MG63 (cell line): ENCODE measurements at regions not wholly inside any gene's neighbourhood (a gene's known extent, or its start where the extent isn't known, plus 50 kb on each side); places are given as distances from the start of the nearest gene placed in this dataset.
"Not testable (repeated sequence)": the region's sequence is repeated elsewhere in the genome, so short reads cannot be mapped to it uniquely, and the experiment has no call there.

ENCODE experiments used
- DNase-seq: peaks from one replicate; pipeline ENCODE4 v3.0.0-alpha.2; 2020
- H3K27me3 ChIP-seq: fragments of 250-450 bp; sonication (Bioruptor Pico); 2 replicates; pipeline ENCODE4 v1.5.1; 2020; ENCODE audit warnings: mild to moderate bottlenecking, moderate library complexity
- H3K36me3 ChIP-seq: fragments of 250-450 bp; sonication (Bioruptor Pico); 2 replicates; pipeline ENCODE4 v1.5.1; 2020; ENCODE audit warnings: mild to moderate bottlenecking, moderate library complexity
- H3K4me3 ChIP-seq: fragments of 250-450 bp; sonication (Bioruptor Pico); 2 replicates; pipeline ENCODE4 v1.5.1; 2020; ENCODE audit warnings: mild to moderate bottlenecking, moderate library complexity
- H3K9me3 ChIP-seq: fragments of 250-450 bp; sonication (Bioruptor Pico); 2 replicates; pipeline ENCODE4 v1.5.1; 2020; ENCODE audit warnings: mild to moderate bottlenecking, moderate library complexity

DNA sequence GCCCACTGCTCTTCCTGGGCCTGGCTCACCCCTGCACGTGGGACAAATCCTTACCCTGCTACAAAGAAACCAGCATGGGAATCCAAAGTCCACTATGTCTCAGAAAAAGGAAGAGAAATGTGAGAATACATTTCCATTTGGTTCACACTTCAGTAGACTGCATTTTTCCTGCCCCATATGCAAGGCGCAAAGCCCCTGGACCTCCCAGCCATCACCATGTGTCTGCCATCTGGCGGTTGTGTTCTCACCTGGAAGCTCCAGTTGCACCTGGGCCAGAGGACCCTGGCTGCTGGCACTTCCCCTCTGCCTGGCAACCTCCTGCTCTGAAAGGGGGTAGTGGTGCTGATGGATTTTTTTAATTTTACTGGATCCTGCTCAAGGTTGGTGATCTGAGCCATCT is 86.0 kb downstream of the TRIM43 start:
- H3K27me3 ChIP-seq, H3K36me3 ChIP-seq, H3K9me3 ChIP-seq, H3K4me3 ChIP-seq, DNase-seq: not testable (repeated sequence)

- DNase-seq, H3K4me3 ChIP-seq, H3K27me3 ChIP-seq, H3K36me3 ChIP-seq, H3K9me3 ChIP-seq: not testable (repeated sequence)
Observed at GRCh38 chr2:95681158-95681557, 89.4 kb downstream of the TRIM43 start.

DNA sequence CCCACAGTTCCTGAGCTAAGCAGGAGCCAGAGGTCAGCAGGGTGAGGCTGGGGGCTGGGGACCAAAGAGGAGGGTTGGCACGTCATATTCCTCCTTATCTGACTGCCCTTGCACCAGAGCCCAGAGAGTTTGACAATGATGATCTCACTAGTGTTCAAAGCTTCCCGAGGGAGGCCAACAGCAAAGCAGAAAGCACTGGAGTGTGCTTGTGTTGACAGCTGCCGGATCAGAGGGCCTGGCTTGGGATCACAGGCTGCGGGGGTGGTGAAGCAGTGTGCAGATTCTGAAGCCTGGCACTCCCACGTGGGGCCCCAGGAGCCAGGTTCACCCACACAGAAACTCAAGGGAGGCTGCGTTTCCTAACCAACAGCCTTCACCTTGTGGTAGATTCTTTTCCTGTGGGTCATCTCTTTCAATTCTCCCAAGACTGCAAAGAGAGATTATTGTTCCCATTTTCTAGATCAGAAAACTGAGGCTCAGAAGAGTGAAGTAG is 89.8 kb downstream of the TRIM43 start:
- not testable (repeated sequence) for H3K27me3 ChIP-seq, H3K4me3 ChIP-seq, H3K36me3 ChIP-seq, H3K9me3 ChIP-seq
- DNase-seq: peak; percentile 23

DNA sequence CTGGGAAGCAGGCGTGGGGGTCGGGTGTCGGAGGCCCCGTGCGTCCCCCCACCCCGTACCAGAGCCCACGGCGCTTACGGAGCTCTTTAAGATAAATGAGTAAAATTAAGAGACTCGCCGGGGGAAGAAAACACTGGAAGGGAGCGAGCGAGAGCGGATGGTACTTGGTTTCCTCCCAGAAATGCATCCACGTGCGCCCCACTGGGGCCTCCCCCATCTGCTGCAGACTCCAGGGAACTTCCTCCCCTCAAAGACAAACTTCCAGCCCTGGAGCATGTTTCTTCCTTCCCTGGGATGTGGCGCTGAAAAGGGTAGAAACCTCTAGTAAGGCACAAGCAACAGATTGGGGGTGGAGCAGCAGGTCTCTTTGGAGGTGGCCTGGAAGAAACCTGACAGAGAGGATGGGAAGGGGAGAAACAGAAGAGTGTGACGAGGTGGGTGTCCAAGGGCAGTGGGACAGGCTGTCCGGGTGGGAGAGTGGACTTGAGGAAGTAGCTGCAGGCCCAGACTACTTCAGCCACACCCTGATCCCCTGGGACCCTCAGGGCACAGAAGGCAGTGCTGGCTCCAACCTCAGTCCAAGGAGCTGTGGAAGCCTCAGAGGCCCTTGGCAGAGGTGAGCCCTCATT is 91.2 kb downstream of the TRIM43 start:
- DNase-seq: peak; percentile 22
- H3K9me3 ChIP-seq, H3K36me3 ChIP-seq, H3K27me3 ChIP-seq: not testable (repeated sequence)
- H3K4me3 ChIP-seq: peak overlapping the region; percentile 52

DNA sequence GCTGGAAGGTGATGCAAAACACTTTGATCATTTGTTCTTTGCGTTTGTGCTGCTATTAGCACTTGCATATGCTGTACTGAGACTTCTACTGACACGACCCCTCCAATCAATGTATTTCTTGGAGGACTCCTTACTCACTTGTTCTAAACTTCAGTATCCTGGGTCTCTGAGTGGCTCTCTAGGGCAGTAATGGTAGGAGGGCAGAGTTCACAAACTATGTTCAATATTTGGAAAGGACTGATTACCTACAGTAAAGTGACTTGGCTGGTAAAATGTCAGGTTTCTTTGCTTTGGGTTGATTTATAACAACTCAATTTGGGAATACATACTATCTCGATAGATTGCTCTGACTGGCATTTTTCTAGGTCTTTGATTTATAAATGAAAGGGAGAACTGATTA is 93.7 kb downstream of the TRIM43 start:
- Histone ChIP-seq H3K9me3 (peaks cover 3% of the 10 kb centered on the region; the same call in 1 of the 2 replicates), H3K36me3 (no peaks in the 10 kb centered on the region), H3K4me3 (no peak overlapping the region), H3K27me3 (no peaks in the 10 kb centered on the region)
- no peak for DNase-seq

DNA sequence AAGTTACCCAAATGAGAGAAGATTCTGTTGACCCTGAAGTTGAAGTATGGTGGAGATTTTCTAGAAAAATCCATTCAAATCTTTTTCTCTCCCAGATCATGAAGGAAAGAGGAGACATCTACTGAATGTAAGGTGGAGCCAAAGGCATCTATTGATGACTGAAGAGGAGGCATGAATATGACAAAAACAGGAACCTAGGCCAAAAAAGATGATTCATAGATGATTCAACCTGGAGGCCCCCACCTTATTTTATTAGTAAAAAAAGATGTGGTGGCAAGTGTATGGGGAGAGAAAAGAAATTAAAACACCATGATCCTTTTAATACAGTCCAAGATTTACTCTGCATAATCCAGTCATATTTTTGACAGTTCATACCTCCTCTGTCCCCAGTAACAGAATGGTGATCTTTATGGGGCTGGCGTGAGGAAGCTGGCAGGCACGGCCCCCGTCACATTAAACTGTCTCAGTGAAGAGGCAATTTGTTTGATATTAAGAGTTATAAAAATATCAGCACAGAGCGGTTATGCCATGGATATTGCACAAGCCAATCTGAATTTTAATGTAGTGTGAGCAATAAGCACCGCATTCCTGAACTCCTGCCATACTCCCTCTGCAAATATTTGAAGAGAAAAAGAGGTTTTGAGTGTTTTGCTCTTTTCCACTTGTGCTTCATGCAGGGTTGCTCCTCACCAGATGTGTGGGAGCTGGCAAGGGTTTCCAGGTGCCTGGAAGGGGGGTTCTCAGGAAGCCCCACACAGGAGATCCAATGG is 94.4 kb downstream of the TRIM43 start:
- DNase-seq: peak; percentile 46

GRCh38 chr2:95687852-95688251 is 96.1 kb downstream of the TRIM43 start:
- not testable (repeated sequence) for H3K36me3 ChIP-seq, H3K27me3 ChIP-seq, H3K4me3 ChIP-seq, H3K9me3 ChIP-seq
- peak; percentile 27 for DNase-seq

More for the DNA sequence above, 94.4 kb downstream of the TRIM43 start:
- H3K9me3 ChIP-seq, H3K4me3 ChIP-seq, H3K27me3 ChIP-seq, H3K36me3 ChIP-seq: not testable (repeated sequence)

DNA sequence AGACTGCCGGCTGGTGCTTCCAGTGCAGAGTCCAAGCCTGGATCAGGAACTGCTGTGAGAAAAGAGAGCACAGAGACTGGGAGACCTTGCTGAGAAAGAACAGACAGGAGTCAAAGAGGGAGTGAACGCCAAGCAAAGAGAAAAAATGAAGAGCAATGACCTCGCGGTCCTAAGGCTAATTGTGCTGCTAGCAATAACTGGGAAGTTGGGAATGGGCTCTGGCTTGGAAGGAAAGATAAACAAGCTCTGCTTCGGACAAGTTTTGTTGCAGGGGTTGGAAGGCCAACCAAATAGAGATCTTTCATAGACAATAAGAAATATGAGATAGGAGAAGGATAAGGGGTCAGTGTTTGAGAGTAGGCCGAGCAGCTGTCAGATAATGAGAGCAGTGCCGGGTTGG is 99.4 kb downstream of the TRIM43 start:
- not testable (repeated sequence) for H3K4me3 ChIP-seq, H3K36me3 ChIP-seq, H3K27me3 ChIP-seq, H3K9me3 ChIP-seq, DNase-seq

- not testable (repeated sequence) for H3K36me3 ChIP-seq, H3K27me3 ChIP-seq, H3K9me3 ChIP-seq, H3K4me3 ChIP-seq, DNase-seq
Observed at GRCh38 chr2:95693071-95693846, 101.5 kb downstream of the TRIM43 start.

DNA sequence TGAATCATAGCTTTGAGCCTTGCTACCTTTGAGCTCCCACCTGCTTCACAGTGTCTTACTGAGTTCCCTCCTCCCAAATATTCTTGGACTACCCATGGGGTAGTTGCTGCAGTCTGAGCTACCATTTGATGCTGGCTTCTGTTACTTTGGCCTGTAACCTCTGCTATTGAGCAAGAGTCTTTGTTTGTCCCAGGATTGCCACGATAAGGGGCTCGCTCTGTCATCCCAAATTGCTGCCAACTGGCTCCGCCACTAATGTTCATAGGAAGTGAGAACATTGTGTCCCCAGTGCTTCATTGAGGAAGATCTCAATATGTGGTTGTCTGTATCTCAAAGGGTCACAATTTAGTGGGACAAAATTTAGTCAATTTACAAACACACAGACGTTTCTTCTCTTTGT is 103.8 kb downstream of the TRIM43 start:
- no peaks in the 10 kb centered on the region for H3K27me3 ChIP-seq
- DNase-seq: no peak
- no peak overlapping the region for H3K4me3 ChIP-seq
- H3K9me3 ChIP-seq: no peaks in the 10 kb centered on the region
- H3K36me3 ChIP-seq: no peaks in the 10 kb centered on the region

- no peaks in the 10 kb centered on the region for H3K36me3 ChIP-seq
- no peak overlapping the region for H3K4me3 ChIP-seq
- H3K27me3 ChIP-seq: no peaks in the 10 kb centered on the region
- DNase-seq: no peak
- no peaks in the 10 kb centered on the region for H3K9me3 ChIP-seq
Observed at GRCh38 chr2:95698146-95698545, 106.3 kb downstream of the TRIM43 start.

- not testable (repeated sequence) for H3K9me3 ChIP-seq, DNase-seq, H3K27me3 ChIP-seq, H3K4me3 ChIP-seq, H3K36me3 ChIP-seq
Observed at GRCh38 chr2:95699201-95700184, 107.7 kb downstream of the TRIM43 start.

DNA sequence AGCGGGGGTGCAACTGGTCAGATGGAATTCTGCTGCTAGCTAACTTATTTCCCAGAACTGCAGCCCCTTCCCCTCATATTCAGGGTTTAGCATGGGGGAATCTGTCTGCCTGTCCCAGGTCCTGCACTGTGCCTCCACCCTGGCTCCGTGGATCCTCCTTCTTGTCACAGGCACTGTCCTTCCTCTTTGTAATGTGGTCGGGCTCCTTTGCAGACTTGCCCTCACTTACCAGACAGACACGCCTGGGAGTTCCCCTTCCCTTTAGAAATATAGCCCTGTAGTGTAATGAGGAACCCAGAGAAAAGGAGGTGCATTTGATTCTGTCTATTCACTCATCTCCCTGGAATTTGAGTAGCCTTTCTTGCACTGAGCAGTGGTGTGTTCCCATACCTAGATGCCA is 108.7 kb downstream of the TRIM43 start:
- Histone ChIP-seq H3K36me3 (no peaks in the 10 kb centered on the region), H3K9me3 (no peaks in the 10 kb centered on the region), H3K27me3 (no peaks in the 10 kb centered on the region), H3K4me3 (no peak overlapping the region)
- DNase-seq: no peak

- Histone ChIP-seq H3K4me3 (no peak overlapping the region), H3K27me3 (no peaks in the 10 kb centered on the region), H3K36me3 (no peaks in the 10 kb centered on the region), H3K9me3 (no peaks in the 10 kb centered on the region)
- no peak for DNase-seq
Observed at GRCh38 chr2:95702471-95702870, 110.7 kb downstream of the TRIM43 start.

DNA sequence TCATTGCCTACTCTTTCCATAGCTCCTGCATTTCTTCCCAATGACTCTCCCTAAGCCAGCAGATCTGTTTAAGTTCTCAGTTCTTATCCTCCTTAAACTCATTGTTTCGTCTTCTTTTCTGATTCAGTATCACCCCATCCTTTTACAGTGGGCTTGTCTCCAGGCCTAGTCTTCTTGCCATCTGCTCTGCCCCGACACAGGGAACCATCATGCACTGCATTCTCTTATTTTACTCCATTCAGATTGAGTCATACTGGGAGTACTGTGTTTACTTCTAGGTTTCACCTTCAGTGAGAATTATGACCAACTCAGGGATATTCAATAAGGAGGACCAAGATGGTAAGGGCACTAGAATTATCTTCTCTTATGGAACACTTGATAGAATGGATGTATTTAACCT is 115.4 kb downstream of the TRIM43 start:
- not testable (repeated sequence) for H3K27me3 ChIP-seq, DNase-seq, H3K4me3 ChIP-seq, H3K36me3 ChIP-seq, H3K9me3 ChIP-seq

DNA sequence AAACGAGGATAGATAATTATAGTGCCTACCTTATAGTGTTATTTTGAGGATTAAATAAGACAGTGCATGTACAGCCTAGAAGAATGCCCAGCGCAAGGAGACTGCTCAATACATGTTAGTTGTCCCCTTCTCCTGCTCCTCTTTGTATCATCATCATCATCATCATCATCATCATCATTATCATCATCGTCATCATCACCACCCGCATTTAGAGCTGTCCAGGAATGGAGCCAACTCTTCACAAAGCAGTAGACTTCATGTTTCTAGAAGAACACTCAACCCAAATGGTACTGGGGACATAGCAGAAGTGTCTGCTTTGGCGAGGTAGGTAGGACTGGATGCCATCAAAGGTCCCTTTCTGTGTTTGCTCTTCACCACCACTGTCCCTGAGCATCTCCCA is 116.0 kb downstream of the TRIM43 start:
- Histone ChIP-seq H3K27me3 (no peaks in the 10 kb centered on the region), H3K4me3 (no peak overlapping the region), H3K9me3 (no peaks in the 10 kb centered on the region), H3K36me3 (no peaks in the 10 kb centered on the region)
- DNase-seq: no peak
